Transverse colon (tissue), 4 donors: ENCODE measurements at regions not wholly inside any gene's neighbourhood (a gene's known extent, or its start where the extent isn't known, plus 50 kb on each side); places are given as distances from the start of the nearest gene placed in this dataset.

Source experiments
- DNase-seq: peaks from one replicate; pipeline ENCODE4 v3.0.0-alpha.2; 2019
- H3K27ac ChIP-seq, 4 donors: fragments of 200-600 bp; sonication (generic); 2 replicates each; pipeline ENCODE4 v1.5.1; 2016 to 2018; ENCODE audit warnings: inconsistent platforms in 4 of 4
- H3K27me3 ChIP-seq: fragments of 200-600 bp; sonication (generic); 2 replicates; pipeline ENCODE4 v1.5.1; 2017; ENCODE audit warnings: inconsistent platforms
- H3K36me3 ChIP-seq, 4 donors: fragments of 200-600 bp; sonication (generic); 2 replicates each; pipeline ENCODE4 v1.5.1; 2017 to 2019; ENCODE audit warnings: inconsistent platforms in 4 of 4
- H3K4me1 ChIP-seq, 4 donors: fragments of 200-600 bp; sonication (generic); 2 replicates each; pipeline ENCODE4 v1.5.1; 2017 to 2020; ENCODE audit warnings: inconsistent platforms in 4 of 4
- H3K4me3 ChIP-seq, 4 donors: fragments of 200-600 bp; sonication (generic); 1 replicate in 1 of 4; 2 replicates in 3 of 4; pipeline versions ENCODE4 v1.5.1 to v1.6.1; 2017 to 2019; ENCODE audit warnings: inconsistent platforms in 4 of 4
- H3K9me3 ChIP-seq, 2 donors: fragments of 200-600 bp; sonication (generic); 2 replicates each; pipeline ENCODE4 v1.5.1; 2017 to 2019; ENCODE audit warnings: inconsistent platforms in 2 of 2
- CTCF ChIP-seq, 5 experiments: fragments of 200-600 bp in 3 of 5; fragments of 450-650 bp in 2 of 5; sonication (generic) in 3 of 5; IDR thresholded peaks; 1 replicate in 2 of 5; 2 replicates in 3 of 5; pipeline ENCODE4 v1.5.1; 2016 to 2017; ENCODE audit warnings: antibody characterized with exemption in 5 of 5, inconsistent platforms in 3 of 5, mild to moderate bottlenecking in 2 of 5, moderate library complexity in 1 of 5
- EP300 ChIP-seq: sonication (generic); formaldehyde crosslinking; IDR thresholded peaks from one replicate; pipeline ENCODE4 v1.6.1; 2017; ENCODE audit warnings: antibody characterized with exemption, low read depth
- POLR2A ChIP-seq: fragments of 450-650 bp; IDR thresholded peaks from one replicate; pipeline ENCODE4 v1.6.1; 2016; ENCODE audit warnings: antibody characterized with exemption, mild to moderate bottlenecking, moderate library complexity
- POLR2AphosphoS5 ChIP-seq, 3 donors: sonication (generic); formaldehyde crosslinking; IDR thresholded peaks; one replicate each; pipeline ENCODE4 v1.6.1; 2016; ENCODE audit warnings: antibody characterized with exemption in 3 of 3
- WGBS, 2 donors: methylation state at CpG; one replicate each; pipeline ENCODE4 v1.1.5; 2018; ENCODE audit warnings: low coverage in 1 of 2; 5-methylcytosine and 5-hydroxymethylcytosine counted together
- in situ Hi-C, 4 donors: fragments of 200-750 bp; cut with MboI; loops; one replicate each; pipeline versions ENCODE4 v1.15.0 to v1.15.1; 2017; ENCODE audit warnings: low sequenced_read_pairs in 3 of 4, low pct_ligation_motif_present in 1 of 4, low pct_unique_long_range_greater_than_20kb in 1 of 4
- intact Hi-C: fragments of 100-400 bp; cut with DNase I; formaldehyde crosslinking; loops from one replicate; pipeline ENCODE4 v1.15.1; 2023; ENCODE audit warnings: low total_unique reads

- intact Hi-C loops (no loop called here), in situ Hi-C loops (no loop called here)
- WGBS, 2 donors, result 89 to 93% methylated on average over 3 of the region's 3 CpGs
- no peaks in the 10 kb centered on the region for H3K4me1 ChIP-seq
- DNase-seq, result no peak
- no peak for TF ChIP-seq EP300
- no peak for TF ChIP-seq POLR2AphosphoS5 (IDR thresholded peaks at IDR 0.05)
- no peak for TF ChIP-seq POLR2A
- no peak for TF ChIP-seq CTCF (IDR thresholded peaks at IDR 0.05)
- no peaks in the 10 kb centered on the region for H3K36me3 ChIP-seq
- H3K9me3 ChIP-seq, result peaks cover 0 to 4% of the 10 kb centered on the region in 2 donors
- H3K27me3 ChIP-seq, result no peaks in the 10 kb centered on the region
- no peak overlapping the region for H3K27ac ChIP-seq
- no peak overlapping the region for H3K4me3 ChIP-seq
Observed at GRCh38 chr2:5385596-5385995, 306.6 kb upstream of the SOX11 start.

GRCh38 chr2:5387406-5387805 lies 304.8 kb upstream of the SOX11 start:
- WGBS, 2 donors, result 64 to 66% methylated on average over 2 of the region's 2 CpGs
- H3K9me3 ChIP-seq, result peaks cover 0 to 4% of the 10 kb centered on the region in 2 donors
- DNase-seq, result no peak
- in situ Hi-C loops, result no loop called here
- H3K4me1 ChIP-seq, result no peaks in the 10 kb centered on the region
- intact Hi-C loops, result no loop called here
- no peaks in the 10 kb centered on the region for H3K36me3 ChIP-seq
- no peaks in the 10 kb centered on the region for H3K27me3 ChIP-seq
- TF ChIP-seq CTCF (IDR thresholded peaks at IDR 0.05) (no peak), POLR2A (no peak), POLR2AphosphoS5 (IDR thresholded peaks at IDR 0.05) (no peak), EP300 (no peak)
- no peak overlapping the region for H3K27ac ChIP-seq
- no peak overlapping the region for H3K4me3 ChIP-seq

GRCh38 chr2:5389740-5390139 lies 302.4 kb upstream of the SOX11 start:
- in situ Hi-C loops, result no loop called here

GRCh38 chr2:5391362-5391761 lies 300.8 kb upstream of the SOX11 start:
- intact Hi-C loops (no loop called here), in situ Hi-C loops (no loop called here)
- Histone ChIP-seq H3K9me3 (peaks cover 0 to 4% of the 10 kb centered on the region in 2 donors), H3K27me3 (no peaks in the 10 kb centered on the region), H3K36me3 (no peaks in the 10 kb centered on the region), H3K4me3 (no peak overlapping the region), H3K27ac (no peak overlapping the region), H3K4me1 (no peaks in the 10 kb centered on the region)
- 41 to 58% methylated on average over 2 to 5 of the region's 5 CpGs for WGBS, 2 donors
- TF ChIP-seq CTCF (IDR thresholded peaks at IDR 0.05), result no peak
- no peak for TF ChIP-seq POLR2A
- TF ChIP-seq EP300, result no peak
- TF ChIP-seq POLR2AphosphoS5 (IDR thresholded peaks at IDR 0.05), result no peak
- DNase-seq, result no peak

More at GRCh38 chr2:5389740-5390139, 302.4 kb upstream of the SOX11 start:
- no peaks in the 10 kb centered on the region for H3K4me1 ChIP-seq
- no peaks in the 10 kb centered on the region for H3K36me3 ChIP-seq
- WGBS, 2 donors, result 61 to 62% methylated on average over 5 of the region's 5 CpGs
- TF ChIP-seq EP300 (no peak), CTCF (IDR thresholded peaks at IDR 0.05) (no peak), POLR2A (no peak), POLR2AphosphoS5 (IDR thresholded peaks at IDR 0.05) (no peak)
- peaks cover 0 to 4% of the 10 kb centered on the region in 2 donors for H3K9me3 ChIP-seq
- intact Hi-C loops, result no loop called here
- no peak overlapping the region for H3K4me3 ChIP-seq
- no peaks in the 10 kb centered on the region for H3K27me3 ChIP-seq
- H3K27ac ChIP-seq, result no peak overlapping the region
- no peak for DNase-seq
